Suprapubic skin (tissue), 4 donors: ENCODE measurements at regions not wholly inside any gene's neighbourhood (a gene's known extent, or its start where the extent isn't known, plus 50 kb on each side); places are given as distances from the start of the nearest gene placed in this dataset.

Experiments
- DNase-seq, 2 donors: peaks; one replicate each; pipeline ENCODE4 v3.0.0-alpha.2; 2019; ENCODE audit warnings: low spot score in 2 of 2
- H3K27ac ChIP-seq: fragments of 200-600 bp; sonication (generic); one replicate; pipeline ENCODE4 v1.5.1; 2019
- H3K27me3 ChIP-seq: fragments of 200-600 bp; sonication (generic); one replicate; pipeline ENCODE4 v1.5.1; 2019
- H3K36me3 ChIP-seq: fragments of 200-600 bp; sonication (generic); one replicate; pipeline ENCODE4 v1.5.1; 2019
- H3K4me1 ChIP-seq: fragments of 200-600 bp; sonication (generic); one replicate; pipeline ENCODE4 v1.5.1; 2019
- H3K4me3 ChIP-seq: fragments of 200-600 bp; sonication (generic); one replicate; pipeline ENCODE4 v1.5.1; 2019; ENCODE audit warnings: mild to moderate bottlenecking
- H3K9me3 ChIP-seq: fragments of 200-600 bp; sonication (generic); one replicate; pipeline ENCODE4 v1.5.1; 2019
- CTCF ChIP-seq, 2 donors: fragments of 200-600 bp in 1 of 2; fragments of 450-650 bp in 1 of 2; sonication (generic) in 1 of 2; IDR thresholded peaks; one replicate each; pipeline ENCODE4 v1.5.1; 2016 to 2019; ENCODE audit warnings: antibody characterized with exemption in 2 of 2, mild to moderate bottlenecking in 1 of 2, moderate library complexity in 1 of 2
- EP300 ChIP-seq: sonication (generic); formaldehyde crosslinking; IDR thresholded peaks from one replicate; pipeline ENCODE4 v1.6.1; 2017; ENCODE audit warnings: antibody characterized with exemption
- POLR2A ChIP-seq, 2 donors: fragments of 450-650 bp; IDR thresholded peaks; one replicate each; pipeline ENCODE4 v1.6.1; 2017; ENCODE audit warnings: antibody characterized with exemption in 2 of 2, mild to moderate bottlenecking in 2 of 2, moderate library complexity in 2 of 2
- POLR2AphosphoS5 ChIP-seq, 3 donors: sonication (generic); formaldehyde crosslinking; IDR thresholded peaks; one replicate each; pipeline ENCODE4 v1.6.1; 2017; ENCODE audit warnings: antibody characterized with exemption in 3 of 3
- WGBS: methylation state at CpG from one replicate; pipeline ENCODE4 v1.1.5; 2018; 5-methylcytosine and 5-hydroxymethylcytosine counted together

DNA sequence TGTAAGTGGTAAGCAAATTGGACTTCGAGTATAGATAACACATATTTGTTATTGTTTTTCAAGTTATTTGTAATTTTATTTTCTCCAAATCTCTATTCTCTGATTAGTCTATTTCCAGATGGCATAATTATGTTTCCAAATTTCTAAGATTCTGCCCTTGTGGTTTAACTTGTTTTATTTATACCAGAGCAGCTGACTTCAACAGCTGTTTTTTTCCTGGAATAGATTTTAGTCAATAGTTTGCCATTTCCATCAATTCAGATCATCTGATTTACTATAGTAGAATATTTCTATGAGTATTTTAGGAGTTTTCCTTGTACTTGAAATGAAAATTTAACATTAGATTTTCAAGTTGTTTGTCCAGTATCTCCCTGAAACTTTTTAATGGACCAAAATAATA, 848.7 kb upstream of the MIR17HG start:
- DNase-seq = no peak
- no peak overlapping the region for H3K4me3 ChIP-seq
- H3K27me3 ChIP-seq = no peaks in the 10 kb centered on the region
- no peak overlapping the region for H3K27ac ChIP-seq
- TF ChIP-seq POLR2A (IDR thresholded peaks at IDR 0.05) (no peak), EP300 (no peak), CTCF (IDR thresholded peaks at IDR 0.05) (no peak), POLR2AphosphoS5 (IDR thresholded peaks at IDR 0.05) (no peak)
- no peaks in the 10 kb centered on the region for H3K36me3 ChIP-seq
- no peaks in the 10 kb centered on the region for H3K9me3 ChIP-seq
- WGBS = 18% methylated on average over 1 of the region's 1 CpG
- H3K4me1 ChIP-seq = no peaks in the 10 kb centered on the region

DNA sequence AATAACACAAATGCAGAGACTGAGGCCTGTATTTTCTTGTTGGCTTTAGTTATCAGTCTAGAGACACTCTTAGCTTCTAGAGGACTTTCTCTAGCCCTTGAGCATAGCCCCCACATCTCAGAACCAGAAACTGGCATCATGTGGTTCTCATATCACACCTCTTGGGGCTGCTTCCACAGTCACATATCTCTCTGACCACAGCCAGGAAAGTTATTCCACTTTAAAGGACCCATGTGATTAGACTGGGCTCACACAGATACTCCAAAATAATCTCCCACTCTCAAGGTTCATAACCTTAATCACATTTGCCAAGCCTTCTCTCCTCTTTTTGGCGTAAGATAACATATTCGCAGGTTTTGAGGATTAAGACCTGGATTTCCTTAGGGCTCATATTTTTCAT, 846.9 kb upstream of the MIR17HG start:
- no peak overlapping the region for H3K27ac ChIP-seq
- H3K4me1 ChIP-seq = no peaks in the 10 kb centered on the region
- H3K9me3 ChIP-seq = no peaks in the 10 kb centered on the region
- H3K36me3 ChIP-seq = no peaks in the 10 kb centered on the region
- no peak overlapping the region for H3K4me3 ChIP-seq
- TF ChIP-seq CTCF (IDR thresholded peaks at IDR 0.05) (no peak), EP300 (no peak), POLR2AphosphoS5 (IDR thresholded peaks at IDR 0.05) (no peak), POLR2A (IDR thresholded peaks at IDR 0.05) (no peak)
- 34% methylated on average over 2 of the region's 2 CpGs for WGBS
- DNase-seq = no peak
- no peaks in the 10 kb centered on the region for H3K27me3 ChIP-seq

- Histone ChIP-seq H3K9me3 (no peaks in the 10 kb centered on the region), H3K4me1 (no peaks in the 10 kb centered on the region), H3K36me3 (no peaks in the 10 kb centered on the region), H3K4me3 (no peak overlapping the region), H3K27me3 (no peaks in the 10 kb centered on the region), H3K27ac (no peak overlapping the region)
- DNase-seq = no peak
- TF ChIP-seq EP300 (no peak), POLR2AphosphoS5 (IDR thresholded peaks at IDR 0.05) (no peak), CTCF (IDR thresholded peaks at IDR 0.05) (no peak), POLR2A (IDR thresholded peaks at IDR 0.05) (no peak)
- 93% methylated on average over 1 of the region's 1 CpG for WGBS
These were observed 845.3 kb upstream of the MIR17HG start for GRCh38 chr13:90502153-90502552.

DNA sequence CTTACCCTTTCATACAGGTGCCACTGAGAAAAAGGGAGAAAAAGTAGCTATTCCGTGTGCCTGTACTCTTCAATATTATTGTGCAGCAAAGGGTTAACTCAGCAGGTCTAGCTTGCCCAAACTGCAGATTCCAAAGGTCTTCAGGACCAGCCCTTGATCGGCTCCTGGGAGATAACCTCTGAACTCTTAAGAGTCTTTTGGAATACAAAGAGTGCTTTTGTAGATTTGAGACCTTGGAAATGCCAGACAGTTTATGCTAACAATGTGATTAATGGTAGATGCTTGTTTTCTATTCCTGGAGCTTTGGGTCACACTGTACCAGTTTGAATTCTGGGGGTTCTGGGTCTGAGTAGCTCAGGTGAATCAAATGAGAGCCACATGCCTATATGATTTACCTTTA, 844.7 kb upstream of the MIR17HG start:
- H3K9me3 ChIP-seq = no peaks in the 10 kb centered on the region
- H3K27ac ChIP-seq = no peak overlapping the region
- H3K4me1 ChIP-seq = no peaks in the 10 kb centered on the region
- H3K36me3 ChIP-seq = no peaks in the 10 kb centered on the region
- no peak overlapping the region for H3K4me3 ChIP-seq
- no peak for TF ChIP-seq POLR2AphosphoS5 (IDR thresholded peaks at IDR 0.05)
- no peak for TF ChIP-seq POLR2A (IDR thresholded peaks at IDR 0.05)
- TF ChIP-seq EP300 = no peak
- TF ChIP-seq CTCF (IDR thresholded peaks at IDR 0.05) = no peak
- H3K27me3 ChIP-seq = no peaks in the 10 kb centered on the region
- DNase-seq = no peak
- 65% methylated on average over 2 of the region's 2 CpGs for WGBS

DNA sequence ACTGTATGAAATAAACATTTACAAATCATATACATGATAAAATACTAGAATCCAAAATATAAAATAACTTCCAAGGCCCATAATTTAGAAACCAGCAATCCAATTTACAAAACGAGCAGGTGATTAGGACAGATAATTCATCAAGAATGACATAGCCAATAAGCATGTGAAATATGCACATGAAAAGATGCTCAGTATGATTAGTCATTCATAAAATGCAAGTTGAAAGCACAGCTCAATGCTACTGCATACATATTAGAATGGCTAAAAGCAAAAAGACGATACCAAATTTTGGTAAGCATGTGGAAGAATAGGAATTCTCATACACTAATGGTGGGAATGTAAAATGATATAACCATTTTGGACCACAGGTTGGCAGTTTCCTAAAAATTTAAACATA, 837.2 kb upstream of the MIR17HG start:
- no peak for TF ChIP-seq POLR2AphosphoS5 (IDR thresholded peaks at IDR 0.05)
- no peak for TF ChIP-seq CTCF (IDR thresholded peaks at IDR 0.05)
- TF ChIP-seq EP300 = no peak
- TF ChIP-seq POLR2A (IDR thresholded peaks at IDR 0.05) = no peak
- no peak overlapping the region for H3K27ac ChIP-seq
- H3K4me3 ChIP-seq = no peak overlapping the region
- no peaks in the 10 kb centered on the region for H3K9me3 ChIP-seq
- DNase-seq = no peak
- no peaks in the 10 kb centered on the region for H3K36me3 ChIP-seq
- no peaks in the 10 kb centered on the region for H3K27me3 ChIP-seq
- 68% methylated on average over 2 of the region's 2 CpGs for WGBS
- H3K4me1 ChIP-seq = no peaks in the 10 kb centered on the region
